HG03378 (cell line): ENCODE measurements at regions not wholly inside any gene's neighbourhood (a gene's known extent, or its start where the extent isn't known, plus 50 kb on each side); places are given as distances from the start of the nearest gene placed in this dataset.

Source experiments
- ATAC-seq: cut with Tn5 transposase; IDR thresholded peaks from one replicate; pipeline ENCODE4 v1.9.1; 2021; ENCODE audit warnings: mild to moderate bottlenecking, moderate library complexity; ENCODE audit not compliant: unreplicated experiment

GRCh38 chr2:22902180-22902550 lies 482.8 kb upstream of the KLHL29 start:
- ATAC-seq = no peak

GRCh38 chr2:22902662-22903165 lies 482.3 kb upstream of the KLHL29 start:
- no peak for ATAC-seq

- ATAC-seq = no peak
These were observed 481.4 kb upstream of the KLHL29 start for GRCh38 chr2:22903616-22904015.

- no peak for ATAC-seq
These were observed 480.8 kb upstream of the KLHL29 start for GRCh38 chr2:22904126-22904684.

GRCh38 chr2:22907330-22907729 lies 477.6 kb upstream of the KLHL29 start:
- ATAC-seq = no peak

- no peak for ATAC-seq
These were observed 472.6 kb upstream of the KLHL29 start for GRCh38 chr2:22912398-22912797.

- ATAC-seq = no peak
These were observed 455.0 kb upstream of the KLHL29 start for GRCh38 chr2:22929998-22930397.

GRCh38 chr2:22930781-22931180 lies 454.2 kb upstream of the KLHL29 start:
- ATAC-seq = no peak

- no peak for ATAC-seq
These were observed 452.7 kb upstream of the KLHL29 start for GRCh38 chr2:22932288-22932687.

GRCh38 chr2:22934747-22935146 lies 450.2 kb upstream of the KLHL29 start:
- no peak for ATAC-seq

GRCh38 chr2:22942441-22942840 lies 442.5 kb upstream of the KLHL29 start:
- no peak for ATAC-seq

- no peak for ATAC-seq
These were observed 440.8 kb upstream of the KLHL29 start for GRCh38 chr2:22944143-22944542.

GRCh38 chr2:22946553-22946952 lies 438.4 kb upstream of the KLHL29 start:
- no peak for ATAC-seq

GRCh38 chr2:22947741-22948140 lies 437.2 kb upstream of the KLHL29 start:
- ATAC-seq = no peak

GRCh38 chr2:22950431-22950830 lies 434.5 kb upstream of the KLHL29 start:
- ATAC-seq = no peak

- no peak for ATAC-seq
These were observed 432.2 kb upstream of the KLHL29 start for GRCh38 chr2:22952656-22953225.

GRCh38 chr2:22957446-22957845 lies 427.5 kb upstream of the KLHL29 start:
- ATAC-seq = no peak

GRCh38 chr2:22958308-22958707 lies 426.7 kb upstream of the KLHL29 start:
- ATAC-seq = no peak

- no peak for ATAC-seq
These were observed 417.2 kb upstream of the KLHL29 start for GRCh38 chr2:22967756-22968155.

- no peak for ATAC-seq
These were observed 414.5 kb upstream of the KLHL29 start for GRCh38 chr2:22970284-22970975.

- ATAC-seq = no peak
These were observed 414.0 kb upstream of the KLHL29 start for GRCh38 chr2:22970991-22971390.

- ATAC-seq = no peak
These were observed 403.2 kb upstream of the KLHL29 start for GRCh38 chr2:22981785-22982184.
